A549 (cell line): ENCODE measurements at regions not wholly inside any gene's neighbourhood (a gene's known extent, or its start where the extent isn't known, plus 50 kb on each side); places are given as distances from the start of the nearest gene placed in this dataset.

Experiments
- ATAC-seq, 2 experiments: fragments of 200-7000 bp in 1 of 2; fragments of >200 bp in 1 of 2; cut with Nextera tagmentation in 1 of 2; cut with Tn5 transposase in 1 of 2; 3 replicates each; pipeline versions ENCODE4 v1.8.0 to v1.9.1; 2018 to 2020; ENCODE audit warnings: mild to moderate bottlenecking in 1 of 2, moderate library complexity in 1 of 2
- CTCF ChIA-PET: fragments of 300-600 bp; sonication (Branson Sonifier 250); formaldehyde crosslinking; extraction: SDS; loops from one replicate; lab custom pipeline; 2021; ENCODE audit warnings: antibody characterized with exemption, inconsistent platforms; lab: Yijun Ruan, JAX
- POLR2A ChIA-PET: fragments of 350-600 bp; formaldehyde crosslinking; extraction: SDS; loops from one replicate; lab custom pipeline; 2021; ENCODE audit warnings: antibody characterized with exemption, inconsistent platforms; lab: Yijun Ruan, JAX
- DNase-seq, 2 experiments: peaks; one replicate each; pipeline versions ENCODE4 v3.0.0 to v3.0.0-alpha.2; 2011 to 2016; ENCODE audit warnings: low read depth in 1 of 2, low spot score in 1 of 2
- FAIRE-seq: peaks from 2 replicates; lab custom pipeline; 2011; peaks lifted over from hg19 to GRCh38; lab: Jason Lieb, UNC
- H3K27ac ChIP-seq, 2 experiments: fragments of >200 bp; sonication (Bioruptor Twin); formaldehyde crosslinking; 3 replicates each; pipeline ENCODE4 v1.5.1; 2016 to 2017
- H3K4me1 ChIP-seq: fragments of >200 bp; sonication (Bioruptor Twin); formaldehyde crosslinking; 3 replicates; pipeline ENCODE4 v1.6.1; 2016
- H3K4me2 ChIP-seq: fragments of >200 bp; sonication (Bioruptor Twin); formaldehyde crosslinking; 3 replicates; pipeline ENCODE4 v1.6.1; 2016
- H3K4me3 ChIP-seq: fragments of >200 bp; sonication (Bioruptor Twin); formaldehyde crosslinking; 3 replicates; pipeline ENCODE4 v1.5.1; 2016
- H3K9me3 ChIP-seq: fragments of >200 bp; sonication (Bioruptor Twin); formaldehyde crosslinking; 3 replicates; pipeline ENCODE4 v1.6.1; 2016
- BHLHE40 ChIP-seq: IDR thresholded peaks from 2 replicates; pipeline ENCODE4 v1.6.1; 2012; ENCODE audit warnings: low read depth, low read length, inconsistent platforms
- CHD4 ChIP-seq: fragments of 200-600 bp; sonication (generic); IDR thresholded peaks from 2 replicates; pipeline ENCODE4 v1.6.1; 2016; ENCODE audit warnings: antibody characterized with exemption, mild to moderate bottlenecking, borderline replicate concordance
- CTCF ChIP-seq: fragments of >200 bp; sonication (Bioruptor Twin); formaldehyde crosslinking; IDR thresholded peaks from 3 replicates; pipeline ENCODE4 v1.5.1; 2016
- E2F6 ChIP-seq: IDR thresholded peaks from 2 replicates; pipeline ENCODE4 v1.6.1; 2012; ENCODE audit warnings: low read depth, borderline replicate concordance
- HOXA7 ChIP-seq: fragments of 250-450 bp; sonication (Bioruptor Pico); IDR thresholded peaks from 2 replicates; pipeline ENCODE4 v1.5.0; 2020; ENCODE audit warnings: mild to moderate bottlenecking, moderate library complexity
- KDM5A ChIP-seq: fragments of 200-600 bp; sonication (generic); IDR thresholded peaks from 2 replicates; pipeline ENCODE4 v1.6.1; 2016; ENCODE audit warnings: antibody characterized with exemption, mild to moderate bottlenecking
- MAFK ChIP-seq: fragments of 450-650 bp; IDR thresholded peaks from 2 replicates; pipeline ENCODE4 v1.6.1; 2014; ENCODE audit not compliant: partially characterized antibody
- MAZ ChIP-seq: fragments of 150-350 bp; IDR thresholded peaks from 2 replicates; pipeline ENCODE4 v1.6.1; 2014; ENCODE audit warnings: antibody characterized with exemption, low read depth, low read length, borderline replicate concordance
- NFE2L2 ChIP-seq: fragments of 150-350 bp; conservative IDR thresholded peaks from 2 replicates; pipeline ENCODE4 v1.6.1; 2014; ENCODE audit warnings: low read length
- NR3C1 ChIP-seq: fragments of >200 bp; sonication (Bioruptor Twin); formaldehyde crosslinking; IDR thresholded peaks from 3 replicates; pipeline ENCODE4 v1.6.1; 2017
- RAD21 ChIP-seq, 2 experiments: fragments of >200 bp in 1 of 2; sonication (Bioruptor Twin) in 1 of 2; formaldehyde crosslinking in 1 of 2; IDR thresholded peaks in 1 of 2; conservative IDR thresholded peaks in 1 of 2; 2 replicates in 1 of 2; 3 replicates in 1 of 2; pipeline ENCODE4 v1.6.1; 2012 to 2018; ENCODE audit warnings: inconsistent platforms in 1 of 2
- RCOR1 ChIP-seq: fragments of 150-350 bp; IDR thresholded peaks from 2 replicates; pipeline ENCODE4 v1.6.1; 2014; ENCODE audit warnings: antibody characterized with exemption, low read length, low read depth
- RFX5 ChIP-seq: fragments of 450-650 bp; IDR thresholded peaks from 2 replicates; pipeline ENCODE4 v1.7.1; 2014; ENCODE audit warnings: antibody characterized with exemption, mild to moderate bottlenecking, moderate library complexity
- SMC3 ChIP-seq: fragments of >200 bp; sonication (Bioruptor Twin); formaldehyde crosslinking; IDR thresholded peaks from 3 replicates; pipeline ENCODE4 v1.6.1; 2018; ENCODE audit warnings: inconsistent platforms
- SREBF2 ChIP-seq: fragments of 450-650 bp; IDR thresholded peaks from 2 replicates; pipeline ENCODE4 v1.6.1; 2014; ENCODE audit warnings: mild to moderate bottlenecking, moderate library complexity
- ZC3H11A ChIP-seq: fragments of 450-650 bp; IDR thresholded peaks from 2 replicates; pipeline ENCODE4 v1.6.1; 2014; ENCODE audit warnings: antibody characterized with exemption, mild to moderate bottlenecking
- ZNF302 ChIP-seq: fragments of 250-450 bp; sonication (Bioruptor Pico); IDR thresholded peaks from 2 replicates; pipeline ENCODE4 v1.9.0; 2021; ENCODE audit warnings: inconsistent platforms, mild to moderate bottlenecking, moderate library complexity
- ZSCAN20 ChIP-seq: fragments of 250-450 bp; sonication (Bioruptor Pico); IDR thresholded peaks from 2 replicates; pipeline ENCODE4 v1.8.0; 2022; ENCODE audit warnings: mild to moderate bottlenecking, moderate library complexity
- WGBS: methylation state at CpG from one replicate; pipeline ENCODE4 v1.1.6; 2017; ENCODE audit errors: missing lambda C conversion rate; 5-methylcytosine and 5-hydroxymethylcytosine counted together
- TF ChIP-seq, protein P1 (sequence below): fragments of >200 bp; sonication (Bioruptor Twin); formaldehyde crosslinking; IDR thresholded peaks from 3 replicates; pipeline ENCODE4 v1.6.1; 2016
- TF ChIP-seq, protein P2 (sequence below): fragments of >200 bp; sonication (Bioruptor Twin); formaldehyde crosslinking; IDR thresholded peaks from 2 replicates; pipeline ENCODE4 v1.6.1; 2016

GRCh38 chr10:113977174-113977573 lies 66.5 kb upstream of the ADRB1 start:
- WGBS: 59% methylated on average over 7 of the region's 7 CpGs
- no peak for ATAC-seq
- Histone ChIP-seq H3K27ac (no peak overlapping the region), H3K4me2 (no peak overlapping the region), H3K9me3 (peaks cover 6% of the 10 kb centered on the region; the same call in 1 of the 3 replicates), H3K4me3 (no peak overlapping the region), H3K4me1 (no peaks in the 10 kb centered on the region)
- ChIA-PET CTCF (no interaction called here), POLR2A (no interaction called here)
- DNase-seq: no peak
- FAIRE-seq: no peak
- TF ChIP-seq MAFK: peak; percentile 71
- TF ChIP-seq MAZ: no peak
- TF ChIP-seq, all 56 proteins: peak for 1

- no peak for FAIRE-seq
- ATAC-seq: no peak
- no peaks in the 10 kb centered on the region for H3K9me3 ChIP-seq
- POLR2A ChIA-PET: no interaction called here
- H3K27ac ChIP-seq: no peak overlapping the region
- H3K4me3 ChIP-seq: no peak overlapping the region
- H3K4me1 ChIP-seq: no peaks in the 10 kb centered on the region
- H3K4me2 ChIP-seq: no peak overlapping the region
- no peak for DNase-seq
- CTCF ChIA-PET: interaction anchor here (1.3 kb wide), 1 partner anchor 25 kb away, joined by 3 read pairs; no protein-coding TSS in a partner anchor
- no peak for TF ChIP-seq NR3C1
- TF ChIP-seq RFX5: no peak
- TF ChIP-seq, protein P1, sequence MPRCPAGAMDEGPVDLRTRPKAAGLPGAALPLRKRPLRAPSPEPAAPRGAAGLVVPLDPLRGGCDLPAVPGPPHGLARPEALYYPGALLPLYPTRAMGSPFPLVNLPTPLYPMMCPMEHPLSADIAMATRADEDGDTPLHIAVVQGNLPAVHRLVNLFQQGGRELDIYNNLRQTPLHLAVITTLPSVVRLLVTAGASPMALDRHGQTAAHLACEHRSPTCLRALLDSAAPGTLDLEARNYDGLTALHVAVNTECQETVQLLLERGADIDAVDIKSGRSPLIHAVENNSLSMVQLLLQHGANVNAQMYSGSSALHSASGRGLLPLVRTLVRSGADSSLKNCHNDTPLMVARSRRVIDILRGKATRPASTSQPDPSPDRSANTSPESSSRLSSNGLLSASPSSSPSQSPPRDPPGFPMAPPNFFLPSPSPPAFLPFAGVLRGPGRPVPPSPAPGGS: no peak
- TF ChIP-seq ZSCAN20 (CRISPR knock-in tag): no peak
- TF ChIP-seq RAD21 (conservative IDR thresholded peaks at IDR 0.05 in 1 of 2, IDR thresholded peaks at IDR 0.05 in 1 of 2): no peak
- TF ChIP-seq ZC3H11A: no peak
- no peak for TF ChIP-seq E2F6
- no peak for TF ChIP-seq BHLHE40
- TF ChIP-seq ZNF302 (CRISPR knock-in tag): no peak
- TF ChIP-seq SREBF2: no peak
- TF ChIP-seq KDM5A: no peak
- TF ChIP-seq, protein P2, sequence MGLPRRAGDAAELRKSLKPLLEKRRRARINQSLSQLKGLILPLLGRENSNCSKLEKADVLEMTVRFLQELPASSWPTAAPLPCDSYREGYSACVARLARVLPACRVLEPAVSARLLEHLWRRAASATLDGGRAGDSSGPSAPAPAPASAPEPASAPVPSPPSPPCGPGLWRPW: no peak
- TF ChIP-seq NFE2L2: no peak
- WGBS: 92% methylated on average over 9 of the region's 9 CpGs
These were observed 64.9 kb upstream of the ADRB1 start for GRCh38 chr10:113978802-113979201.

GRCh38 chr10:113979409-113979808 lies 64.3 kb upstream of the ADRB1 start:
- no peak overlapping the region for H3K27ac ChIP-seq
- 51% methylated on average over 7 of the region's 7 CpGs for WGBS
- DNase-seq: no peak
- ATAC-seq: no peak
- no peaks in the 10 kb centered on the region for H3K4me1 ChIP-seq
- CTCF ChIA-PET: interaction anchor here (1.3 kb wide), 1 partner anchor 25 kb away, joined by 3 read pairs; no protein-coding TSS in a partner anchor
- H3K4me2 ChIP-seq: no peak overlapping the region
- TF ChIP-seq CHD4 (no peak), HOXA7 (CRISPR knock-in tag) (no peak), ZSCAN20 (CRISPR knock-in tag) (no peak)
- TF ChIP-seq, protein P2: no peak
- no peaks in the 10 kb centered on the region for H3K9me3 ChIP-seq
- no peak for FAIRE-seq
- POLR2A ChIA-PET: no interaction called here
- H3K4me3 ChIP-seq: no peak overlapping the region

- ATAC-seq: peak; percentile 52 to 73; a peak in 3 of 6 replicates
These were observed 63.1 kb upstream of the ADRB1 start for GRCh38 chr10:113980408-113981087.

More at GRCh38 chr10:113980408-113981087, 63.1 kb upstream of the ADRB1 start:
- Histone ChIP-seq H3K4me2 (no peak overlapping the region), H3K4me1 (no peaks in the 10 kb centered on the region), H3K27ac (no peak overlapping the region), H3K4me3 (no peak overlapping the region), H3K9me3 (no peaks in the 10 kb centered on the region)
- FAIRE-seq: no peak
- ChIA-PET POLR2A (no interaction called here), CTCF (interaction anchor here (0.6 to 2.5 kb wide), 9 partner anchors 10 to 121 kb away, joined by 3 to 11 read pairs (median 3); no protein-coding TSS in a partner anchor)
- 51% methylated on average over 3 of the region's 3 CpGs for WGBS
- DNase-seq: peak in 1 of 2 experiments; percentile 21
- TF ChIP-seq CTCF: peak; percentile 30; the same call in 2 of the 3 replicates
- peak; percentile 30; the same call in 1 of the 3 replicates for TF ChIP-seq SMC3
- no peak for TF ChIP-seq RCOR1
- peak in 1 of 2 experiments; percentile 31; a peak in 2 of 5 replicates for TF ChIP-seq RAD21 (conservative IDR thresholded peaks at IDR 0.05 in 1 of 2, IDR thresholded peaks at IDR 0.05 in 1 of 2)
